WERI-Rb-1 (cell line): ENCODE measurements at regions not wholly inside any gene's neighbourhood (a gene's known extent, or its start where the extent isn't known, plus 50 kb on each side); places are given as distances from the start of the nearest gene placed in this dataset.

ENCODE experiments used
- DNase-seq: peaks from one replicate; pipeline ENCODE4 v3.0.0-alpha.2; 2020
- H3K27ac ChIP-seq: fragments of 250-450 bp; sonication (Bioruptor Pico); 2 replicates; pipeline ENCODE4 v1.5.1; 2020; ENCODE audit warnings: mild to moderate bottlenecking, moderate library complexity
- H3K27me3 ChIP-seq: fragments of 250-450 bp; sonication (Bioruptor Pico); 2 replicates; pipeline ENCODE4 v1.5.1; 2021; ENCODE audit warnings: mild to moderate bottlenecking, low read depth, moderate library complexity; ENCODE audit not compliant: insufficient read depth, severe bottlenecking
- H3K36me3 ChIP-seq: fragments of 250-450 bp; sonication (Bioruptor Pico); 2 replicates; pipeline ENCODE4 v1.5.1; 2020; ENCODE audit warnings: mild to moderate bottlenecking, moderate library complexity
- H3K4me3 ChIP-seq: 2 replicates; pipeline ENCODE4 v1.5.1; 2011; ENCODE audit warnings: low read depth, mild to moderate bottlenecking, control low read depth, low read length
- H3K9me3 ChIP-seq: fragments of 250-450 bp; sonication (Bioruptor Pico); 2 replicates; pipeline ENCODE4 v1.5.1; 2021; ENCODE audit warnings: mild to moderate bottlenecking, moderate library complexity; ENCODE audit not compliant: severe bottlenecking
- CTCF ChIP-seq: IDR thresholded peaks from 2 replicates; pipeline ENCODE4 v1.5.1; 2011; ENCODE audit warnings: low read depth, mild to moderate bottlenecking, control low read depth, inconsistent platforms, low read length

- Histone ChIP-seq H3K27me3 (peaks cover 85% of the 10 kb centered on the region), H3K36me3 (no peaks in the 10 kb centered on the region)
- no peak for TF ChIP-seq CTCF
Observed at GRCh38 chr15:29331071-29331470, 61.4 kb upstream of the NSMCE3 start.

GRCh38 chr15:29324746-29325145 lies 55.1 kb upstream of the NSMCE3 start:
- Histone ChIP-seq H3K9me3 (peaks cover 4% of the 10 kb centered on the region), H3K27ac (no peak overlapping the region), H3K4me3 (no peak overlapping the region), H3K36me3 (no peaks in the 10 kb centered on the region), H3K27me3 (peaks cover 50% of the 10 kb centered on the region)
- TF ChIP-seq CTCF = no peak
- no peak for DNase-seq

More at GRCh38 chr15:29331071-29331470, 61.4 kb upstream of the NSMCE3 start:
- Histone ChIP-seq H3K4me3 (no peak overlapping the region), H3K9me3 (peaks cover 2% of the 10 kb centered on the region), H3K27ac (no peak overlapping the region)
- DNase-seq = no peak

GRCh38 chr15:29323557-29323956 lies 53.9 kb upstream of the NSMCE3 start:
- peaks cover 50% of the 10 kb centered on the region for H3K27me3 ChIP-seq
- no peak overlapping the region for H3K27ac ChIP-seq
- peaks cover 4% of the 10 kb centered on the region for H3K9me3 ChIP-seq
- TF ChIP-seq CTCF = no peak
- no peak for DNase-seq
- H3K36me3 ChIP-seq = no peaks in the 10 kb centered on the region
- no peak overlapping the region for H3K4me3 ChIP-seq

GRCh38 chr15:29322415-29322814 lies 52.8 kb upstream of the NSMCE3 start:
- Histone ChIP-seq H3K27me3 (peaks cover 52% of the 10 kb centered on the region), H3K4me3 (no peak overlapping the region), H3K27ac (no peak overlapping the region), H3K36me3 (no peaks in the 10 kb centered on the region), H3K9me3 (peaks cover 4% of the 10 kb centered on the region)
- TF ChIP-seq CTCF = no peak
- no peak for DNase-seq

GRCh38 chr15:29320420-29320819 lies 50.8 kb upstream of the NSMCE3 start:
- no peak for DNase-seq
- Histone ChIP-seq H3K27me3 (peaks cover 63% of the 10 kb centered on the region), H3K4me3 (no peak overlapping the region), H3K36me3 (no peaks in the 10 kb centered on the region), H3K27ac (no peak overlapping the region), H3K9me3 (no peaks in the 10 kb centered on the region)
- no peak for TF ChIP-seq CTCF

GRCh38 chr15:29319823-29320222 lies 50.2 kb upstream of the NSMCE3 start:
- Histone ChIP-seq H3K27ac (no peak overlapping the region), H3K27me3 (peaks cover 69% of the 10 kb centered on the region), H3K36me3 (no peaks in the 10 kb centered on the region), H3K9me3 (no peaks in the 10 kb centered on the region), H3K4me3 (no peak overlapping the region)
- DNase-seq = no peak
- TF ChIP-seq CTCF = no peak
